IgD-negative memory B cell (primary cell): ENCODE measurements at regions not wholly inside any gene's neighbourhood (a gene's known extent, or its start where the extent isn't known, plus 50 kb on each side); places are given as distances from the start of the nearest gene placed in this dataset.

ENCODE experiments used
- H3K27ac Mint-ChIP-seq, 3 donors: one replicate each; pipeline ENCODE4 v1.8.0; 2020 to 2022; ENCODE audit warnings: mild to moderate bottlenecking in 3 of 3, mixed read lengths in 3 of 3, moderate library complexity in 1 of 3
- H3K27me3 Mint-ChIP-seq: one replicate; pipeline ENCODE4 v1.8.0; 2021; ENCODE audit warnings: mixed read lengths
- H3K36me3 Mint-ChIP-seq: one replicate; pipeline ENCODE4 v1.8.0; 2020; ENCODE audit warnings: mild to moderate bottlenecking, mixed read lengths
- H3K4me1 Mint-ChIP-seq, 3 donors: one replicate each; pipeline ENCODE4 v1.8.0; 2020 to 2022; ENCODE audit warnings: mixed read lengths in 3 of 3, mild to moderate bottlenecking in 1 of 3
- H3K4me3 Mint-ChIP-seq, 4 donors: one replicate each; pipeline ENCODE4 v1.8.0; 2020 to 2022; ENCODE audit warnings: mild to moderate bottlenecking in 4 of 4, mixed read lengths in 4 of 4, moderate library complexity in 3 of 4
- H3K9me3 Mint-ChIP-seq, 3 donors: one replicate each; pipeline ENCODE4 v1.8.0; 2020 to 2021; ENCODE audit warnings: mixed read lengths in 3 of 3, mild to moderate bottlenecking in 1 of 3

GRCh38 chr12:89016970-89017778, 335.1 kb downstream of the DUSP6 start:
- no peak overlapping the region for H3K27ac Mint-ChIP-seq
- H3K4me3 Mint-ChIP-seq: no peak overlapping the region
- H3K27me3 Mint-ChIP-seq: peaks cover 3% of the 10 kb centered on the region
- peaks cover 0 to 3% (median 1%) of the 10 kb centered on the region in 3 donors for H3K4me1 Mint-ChIP-seq
- no peaks in the 10 kb centered on the region for H3K36me3 Mint-ChIP-seq
- H3K9me3 Mint-ChIP-seq: no peaks in the 10 kb centered on the region

DNA sequence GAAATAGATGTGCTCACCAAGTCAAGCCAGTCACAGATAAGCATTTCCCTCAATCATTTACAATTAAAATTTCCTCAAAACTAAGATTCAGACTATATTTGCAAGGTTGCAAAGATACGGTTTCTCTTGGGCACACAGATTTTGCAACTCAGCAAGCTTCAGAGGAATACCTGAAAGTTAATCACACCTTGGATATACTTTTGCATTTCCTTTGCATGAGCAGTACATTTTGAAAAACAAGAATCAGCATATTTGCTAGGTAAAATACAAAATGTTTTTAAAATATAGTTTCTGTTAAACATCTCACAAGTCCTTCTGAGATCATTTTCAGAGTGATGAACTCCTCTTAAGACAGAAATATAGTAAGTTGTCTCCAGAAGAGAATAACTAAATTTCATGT, 336.9 kb downstream of the DUSP6 start:
- no peak overlapping the region for H3K27ac Mint-ChIP-seq
- no peaks in the 10 kb centered on the region for H3K36me3 Mint-ChIP-seq
- H3K4me1 Mint-ChIP-seq: peaks cover 0 to 3% (median 1%) of the 10 kb centered on the region in 3 donors
- H3K9me3 Mint-ChIP-seq: no peaks in the 10 kb centered on the region
- peaks cover 3% of the 10 kb centered on the region for H3K27me3 Mint-ChIP-seq
- H3K4me3 Mint-ChIP-seq: no peak overlapping the region

- no peaks in the 10 kb centered on the region for H3K9me3 Mint-ChIP-seq
- no peak overlapping the region for H3K4me3 Mint-ChIP-seq
- H3K27me3 Mint-ChIP-seq: no peaks in the 10 kb centered on the region
- H3K27ac Mint-ChIP-seq: no peak overlapping the region
- no peaks in the 10 kb centered on the region for H3K4me1 Mint-ChIP-seq
- no peaks in the 10 kb centered on the region for H3K36me3 Mint-ChIP-seq
These were observed 353.9 kb downstream of the DUSP6 start for GRCh38 chr12:88998421-88998820.

DNA sequence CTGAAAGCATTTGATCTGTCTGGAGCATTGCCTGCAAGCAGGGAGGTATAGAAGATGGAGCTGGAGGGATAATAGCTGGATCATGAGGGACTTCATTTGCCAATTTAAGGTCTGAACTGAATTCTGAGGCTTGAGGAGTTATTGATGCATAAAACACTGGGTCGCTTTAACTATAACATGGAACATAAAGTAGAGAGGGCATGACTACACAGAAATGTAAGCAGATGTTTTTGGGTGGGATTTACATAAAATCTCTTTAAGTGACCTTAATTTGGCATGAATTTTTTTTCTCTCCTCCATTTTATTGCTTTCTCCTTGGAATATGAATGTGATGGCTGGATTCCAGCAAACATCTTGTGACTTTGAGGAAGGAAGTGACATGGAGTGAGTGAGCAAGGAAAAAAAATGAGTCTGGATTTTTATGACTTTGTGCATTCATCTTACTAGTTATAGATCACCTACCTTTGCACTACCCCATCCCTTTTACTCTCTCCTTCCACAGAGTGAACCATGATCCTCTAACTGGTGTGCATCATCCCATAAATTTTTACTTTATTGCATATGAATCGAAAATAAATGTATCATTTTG, 356.0 kb downstream of the DUSP6 start:
- no peaks in the 10 kb centered on the region for H3K4me1 Mint-ChIP-seq
- H3K27ac Mint-ChIP-seq: no peak overlapping the region
- no peak overlapping the region for H3K4me3 Mint-ChIP-seq
- no peaks in the 10 kb centered on the region for H3K27me3 Mint-ChIP-seq
- no peaks in the 10 kb centered on the region for H3K36me3 Mint-ChIP-seq
- no peaks in the 10 kb centered on the region for H3K9me3 Mint-ChIP-seq

- H3K4me1 Mint-ChIP-seq: no peaks in the 10 kb centered on the region
- H3K27me3 Mint-ChIP-seq: no peaks in the 10 kb centered on the region
- H3K9me3 Mint-ChIP-seq: no peaks in the 10 kb centered on the region
- H3K4me3 Mint-ChIP-seq: no peak overlapping the region
- no peaks in the 10 kb centered on the region for H3K36me3 Mint-ChIP-seq
- H3K27ac Mint-ChIP-seq: no peak overlapping the region
These were observed 357.3 kb downstream of the DUSP6 start for GRCh38 chr12:88994971-88995370.

DNA sequence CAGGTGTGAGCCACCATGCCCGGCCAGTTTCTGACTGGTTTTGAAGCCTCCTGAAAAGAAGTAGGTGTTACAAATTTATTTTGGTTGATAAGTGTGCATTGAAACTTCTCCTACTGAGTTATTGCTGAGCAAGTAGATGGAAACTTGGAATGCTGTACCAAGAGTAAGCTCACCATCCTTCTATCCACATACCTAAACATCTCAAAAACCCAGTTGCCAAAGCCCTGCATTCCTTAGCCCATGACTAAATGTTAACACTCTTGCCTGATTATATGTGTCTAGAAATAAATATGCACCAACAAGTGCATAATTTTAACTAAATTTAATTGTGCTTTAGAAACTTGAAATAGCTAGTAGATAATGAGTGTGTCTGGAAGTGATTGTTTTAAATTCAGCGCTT, 357.8 kb downstream of the DUSP6 start:
- Mint-ChIP-seq H3K4me1 (no peaks in the 10 kb centered on the region), H3K36me3 (no peaks in the 10 kb centered on the region), H3K9me3 (no peaks in the 10 kb centered on the region), H3K27me3 (no peaks in the 10 kb centered on the region), H3K4me3 (no peak overlapping the region), H3K27ac (no peak overlapping the region)

- H3K36me3 Mint-ChIP-seq: no peaks in the 10 kb centered on the region
- no peak overlapping the region for H3K27ac Mint-ChIP-seq
- no peaks in the 10 kb centered on the region for H3K4me1 Mint-ChIP-seq
- no peaks in the 10 kb centered on the region for H3K9me3 Mint-ChIP-seq
- H3K4me3 Mint-ChIP-seq: no peak overlapping the region
- no peaks in the 10 kb centered on the region for H3K27me3 Mint-ChIP-seq
These were observed 358.6 kb downstream of the DUSP6 start for GRCh38 chr12:88993651-88994050.

DNA sequence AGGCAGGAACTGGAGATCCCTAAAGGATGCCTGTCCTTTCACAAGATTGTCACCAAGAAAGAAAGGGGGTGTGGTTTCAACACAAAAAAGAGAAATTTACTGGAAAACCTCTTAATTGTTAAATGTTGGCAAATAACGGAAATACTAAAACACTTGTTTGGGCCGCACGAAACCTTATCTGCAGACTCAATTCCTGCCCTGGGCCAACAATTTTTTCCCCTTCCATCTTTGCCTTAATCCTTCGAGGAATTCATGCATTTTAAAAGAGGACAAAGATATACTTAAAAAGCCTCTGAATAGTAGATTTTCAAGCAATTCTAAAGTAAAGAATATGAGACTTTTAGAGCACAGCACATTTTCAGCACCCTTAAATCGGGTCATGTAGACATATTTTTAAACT, 366.2 kb downstream of the DUSP6 start:
- H3K27me3 Mint-ChIP-seq: peaks cover 2% of the 10 kb centered on the region
- no peaks in the 10 kb centered on the region for H3K36me3 Mint-ChIP-seq
- H3K9me3 Mint-ChIP-seq: peaks cover 0 to 2% (median 0%) of the 10 kb centered on the region in 3 donors
- H3K4me1 Mint-ChIP-seq: no peaks in the 10 kb centered on the region
- no peak overlapping the region for H3K27ac Mint-ChIP-seq
- no peak overlapping the region for H3K4me3 Mint-ChIP-seq

- Mint-ChIP-seq H3K4me3 (no peak overlapping the region), H3K27me3 (peaks cover 5% of the 10 kb centered on the region), H3K27ac (no peak overlapping the region), H3K9me3 (peaks cover 0 to 2% (median 0%) of the 10 kb centered on the region in 3 donors), H3K36me3 (no peaks in the 10 kb centered on the region), H3K4me1 (no peaks in the 10 kb centered on the region)
These were observed 366.7 kb downstream of the DUSP6 start for GRCh38 chr12:88985631-88986030.

DNA sequence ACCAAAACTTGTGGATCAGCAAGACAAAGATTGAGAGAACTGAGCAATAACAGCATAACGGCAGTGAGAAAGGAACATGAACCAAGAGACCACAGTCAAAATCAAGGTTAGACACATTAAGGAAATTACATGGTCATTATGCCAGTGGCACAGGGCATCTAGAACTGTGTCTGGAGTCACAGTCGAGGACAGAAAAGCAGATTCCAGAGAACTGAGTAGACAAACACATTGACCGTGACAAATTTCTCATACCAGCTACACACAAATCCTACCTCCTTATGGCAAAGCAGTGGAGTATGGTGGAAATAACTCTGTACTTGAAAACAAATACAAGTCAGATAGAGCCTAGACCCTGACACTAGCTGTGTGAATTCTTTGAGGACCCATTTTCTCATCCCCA, 367.3 kb downstream of the DUSP6 start:
- Mint-ChIP-seq H3K36me3 (no peaks in the 10 kb centered on the region), H3K4me1 (no peaks in the 10 kb centered on the region), H3K27ac (no peak overlapping the region), H3K4me3 (no peak overlapping the region), H3K9me3 (peaks cover 0 to 4% (median 0%) of the 10 kb centered on the region in 3 donors), H3K27me3 (peaks cover 9% of the 10 kb centered on the region)

- no peaks in the 10 kb centered on the region for H3K36me3 Mint-ChIP-seq
- H3K9me3 Mint-ChIP-seq: peaks cover 0 to 4% (median 0%) of the 10 kb centered on the region in 3 donors
- H3K27ac Mint-ChIP-seq: peak overlapping the region in 1 of 3 donors; percentile 60
- H3K4me3 Mint-ChIP-seq: no peak overlapping the region
- H3K27me3 Mint-ChIP-seq: peaks cover 9% of the 10 kb centered on the region
- H3K4me1 Mint-ChIP-seq: no peaks in the 10 kb centered on the region
These were observed 369.6 kb downstream of the DUSP6 start for GRCh38 chr12:88982694-88983093.

DNA sequence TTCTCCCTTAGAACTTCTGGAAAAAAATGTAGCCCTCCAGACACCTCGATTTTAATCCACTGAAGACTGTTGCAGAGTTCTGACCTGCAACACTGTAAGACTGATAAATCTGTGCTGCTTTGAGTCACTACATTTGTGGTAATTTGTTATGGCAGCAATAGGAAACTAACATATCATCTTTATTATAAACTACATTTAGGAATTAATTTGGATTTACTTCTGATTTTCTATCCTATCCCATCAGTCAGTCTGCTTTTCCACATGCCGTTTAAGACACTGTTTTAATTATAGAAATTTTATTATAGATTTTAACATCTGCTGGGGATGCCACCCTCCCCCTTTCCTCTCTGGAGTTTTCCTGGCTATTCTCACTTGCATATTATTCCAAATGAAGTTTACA, 375.2 kb downstream of the DUSP6 start:
- H3K36me3 Mint-ChIP-seq: no peaks in the 10 kb centered on the region
- H3K4me1 Mint-ChIP-seq: no peaks in the 10 kb centered on the region
- H3K4me3 Mint-ChIP-seq: no peak overlapping the region
- H3K27ac Mint-ChIP-seq: no peak overlapping the region
- peaks cover 7% of the 10 kb centered on the region for H3K27me3 Mint-ChIP-seq
- H3K9me3 Mint-ChIP-seq: peaks cover 0 to 4% (median 0%) of the 10 kb centered on the region in 3 donors

DNA sequence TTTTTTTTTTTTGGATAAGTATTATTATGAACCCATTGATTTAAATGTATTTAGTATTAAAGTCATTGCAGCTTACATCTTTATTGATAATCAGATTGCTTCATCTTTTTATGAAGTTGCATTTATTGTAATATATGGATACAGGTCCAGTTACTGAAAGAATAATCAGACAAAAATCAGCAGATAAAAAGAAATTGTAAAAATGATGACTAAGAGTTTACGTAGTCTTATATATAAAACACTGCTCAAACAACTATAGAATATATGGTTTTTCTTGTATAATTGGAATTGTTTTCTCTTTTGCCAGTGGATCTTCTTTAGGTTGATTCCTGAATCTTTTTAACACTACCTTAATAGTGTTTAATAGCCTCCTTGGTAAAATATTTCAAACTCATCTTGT, 378.3 kb downstream of the DUSP6 start:
- Mint-ChIP-seq H3K36me3 (no peaks in the 10 kb centered on the region), H3K9me3 (peaks cover 0 to 4% (median 0%) of the 10 kb centered on the region in 3 donors), H3K27ac (no peak overlapping the region), H3K4me3 (no peak overlapping the region), H3K27me3 (peaks cover 2% of the 10 kb centered on the region), H3K4me1 (no peaks in the 10 kb centered on the region)

DNA sequence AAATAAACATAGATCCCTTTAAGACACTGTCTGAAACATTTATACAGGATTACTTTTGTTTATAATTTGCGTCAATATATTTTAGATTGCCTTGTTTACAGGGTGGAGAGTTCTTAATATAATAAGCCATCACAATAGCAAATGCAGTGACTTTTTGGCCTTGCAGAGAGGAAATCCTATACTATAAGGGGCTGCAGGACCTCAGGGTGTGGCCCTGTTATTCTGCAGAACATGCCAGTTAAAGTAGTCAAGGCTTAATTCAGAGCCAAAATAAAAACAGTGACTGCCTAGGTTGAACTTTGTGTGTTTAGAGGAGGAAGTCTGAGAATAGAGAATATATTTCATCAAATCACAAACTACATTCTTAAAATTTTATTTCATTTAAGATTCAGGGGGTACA, 381.6 kb downstream of the DUSP6 start:
- no peak overlapping the region for H3K27ac Mint-ChIP-seq
- peaks cover 0 to 4% (median 0%) of the 10 kb centered on the region in 3 donors for H3K9me3 Mint-ChIP-seq
- H3K4me1 Mint-ChIP-seq: no peaks in the 10 kb centered on the region
- no peak overlapping the region for H3K4me3 Mint-ChIP-seq
- no peaks in the 10 kb centered on the region for H3K36me3 Mint-ChIP-seq
- H3K27me3 Mint-ChIP-seq: peaks cover 2% of the 10 kb centered on the region

- Mint-ChIP-seq H3K27ac (no peak overlapping the region), H3K9me3 (peaks cover 0 to 4% (median 0%) of the 10 kb centered on the region in 3 donors), H3K4me1 (no peaks in the 10 kb centered on the region), H3K27me3 (peaks cover 2% of the 10 kb centered on the region), H3K36me3 (no peaks in the 10 kb centered on the region), H3K4me3 (no peak overlapping the region)
These were observed 383.2 kb downstream of the DUSP6 start for GRCh38 chr12:88969127-88969526.
